Stimulated activated CD4-positive, alpha-beta T cell treated with anti-CD3 and anti-CD28 coated beads, Interleukin-15, amount 100 ng/mL, for 24 hours (primary cell): ENCODE measurements at regions not wholly inside any gene's neighbourhood (a gene's known extent, or its start where the extent isn't known, plus 50 kb on each side); places are given as distances from the start of the nearest gene placed in this dataset.
"Not testable (repeated sequence)": the region's sequence is repeated elsewhere in the genome, so short reads cannot be mapped to it uniquely, and the experiment has no call there.

Experiments used
- DNase-seq: peaks from one replicate; pipeline ENCODE4 v3.0.0-alpha.2; 2020

DNA sequence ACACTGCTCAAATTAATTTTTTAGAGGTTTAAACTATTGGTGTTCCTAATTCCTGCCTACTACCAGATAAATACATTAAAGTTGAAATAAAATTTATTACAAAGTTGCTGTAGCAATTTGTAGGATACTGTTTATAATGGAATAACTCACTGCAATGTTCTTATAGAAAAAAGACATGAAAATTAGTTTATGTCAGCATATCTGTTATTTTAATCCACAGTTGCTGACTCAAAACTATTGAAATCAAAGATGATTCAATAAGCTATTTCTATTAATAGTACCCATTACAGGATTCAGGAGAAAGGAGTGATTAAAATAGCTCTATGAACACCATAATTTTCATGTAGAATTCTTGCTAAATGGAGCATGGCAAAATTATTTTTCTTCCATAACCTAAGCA, 764.4 kb upstream of the NUDT12 start:
- DNase-seq: no peak

DNA sequence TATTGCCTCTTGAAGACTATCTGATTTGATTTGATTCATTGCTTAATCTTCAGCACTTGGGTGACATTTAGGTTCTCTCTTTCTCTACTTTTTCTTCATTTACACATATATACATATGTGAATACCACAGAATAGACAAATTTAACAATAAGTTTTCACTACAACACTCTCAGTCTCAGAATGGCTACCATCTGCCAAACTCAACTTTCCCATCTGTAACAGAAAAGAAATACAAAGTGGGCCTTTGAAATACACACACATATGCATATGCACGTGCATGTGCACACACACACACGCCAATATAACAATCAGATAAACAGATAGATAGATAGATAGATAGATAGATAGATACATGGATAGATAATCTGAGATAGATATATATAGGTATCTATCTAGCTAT, 762.8 kb upstream of the NUDT12 start:
- no peak for DNase-seq

DNA sequence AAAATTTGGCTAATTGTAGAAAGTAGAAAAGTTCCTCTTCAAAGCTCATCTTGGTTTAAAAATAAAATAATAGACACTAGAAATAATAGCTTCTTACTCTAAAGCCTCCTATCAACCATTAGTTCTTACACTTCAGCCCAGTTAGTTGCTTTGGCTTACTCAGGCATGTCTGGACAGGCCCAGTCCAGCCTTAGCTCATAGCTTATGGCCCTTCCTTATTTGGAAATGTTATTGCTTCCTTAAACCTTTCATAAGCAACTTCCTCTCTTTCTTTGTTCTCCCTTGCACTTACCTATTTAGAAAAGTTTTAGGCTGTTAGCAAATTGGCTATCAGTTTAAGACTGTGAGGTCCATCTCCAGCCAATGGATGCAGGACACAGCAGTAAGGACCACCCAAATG, 754.1 kb upstream of the NUDT12 start:
- not testable (repeated sequence) for DNase-seq

DNA sequence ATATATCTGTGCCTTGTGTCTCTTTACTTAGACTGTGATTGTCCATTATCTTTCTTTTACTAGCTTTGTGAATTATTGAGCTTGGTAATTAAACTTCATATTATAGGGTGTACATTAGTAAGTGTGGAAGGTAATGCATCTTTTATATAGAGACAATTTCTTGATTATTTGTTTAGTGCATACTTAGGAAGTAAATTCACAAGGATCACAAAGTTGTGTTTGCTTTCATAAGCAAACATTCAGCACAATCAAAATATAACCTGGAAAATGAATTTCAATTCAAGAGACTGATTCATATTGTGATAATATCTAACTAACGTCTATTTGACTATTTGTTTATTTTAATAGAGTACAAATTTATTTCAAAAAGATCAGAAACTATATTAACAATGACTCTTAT, 749.9 kb upstream of the NUDT12 start:
- no peak for DNase-seq

DNA sequence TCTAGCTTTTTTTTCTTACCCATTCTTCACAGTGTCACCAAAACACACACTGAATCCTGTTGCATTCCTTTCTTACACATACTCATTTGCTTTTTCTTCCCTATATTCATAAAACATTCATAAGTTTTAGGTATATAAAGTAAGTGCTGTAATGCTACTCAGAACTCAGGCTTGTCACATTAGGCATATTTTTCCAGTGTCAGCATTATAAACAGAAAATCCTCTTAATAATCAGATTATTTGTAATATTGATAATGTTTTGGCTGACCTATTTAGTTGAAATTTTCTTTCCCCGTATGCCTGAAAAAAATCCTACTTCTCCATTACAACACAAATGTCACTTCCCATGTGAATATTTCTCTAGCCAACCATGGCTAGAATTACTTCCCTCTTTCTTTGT, 743.0 kb upstream of the NUDT12 start:
- DNase-seq: no peak

DNA sequence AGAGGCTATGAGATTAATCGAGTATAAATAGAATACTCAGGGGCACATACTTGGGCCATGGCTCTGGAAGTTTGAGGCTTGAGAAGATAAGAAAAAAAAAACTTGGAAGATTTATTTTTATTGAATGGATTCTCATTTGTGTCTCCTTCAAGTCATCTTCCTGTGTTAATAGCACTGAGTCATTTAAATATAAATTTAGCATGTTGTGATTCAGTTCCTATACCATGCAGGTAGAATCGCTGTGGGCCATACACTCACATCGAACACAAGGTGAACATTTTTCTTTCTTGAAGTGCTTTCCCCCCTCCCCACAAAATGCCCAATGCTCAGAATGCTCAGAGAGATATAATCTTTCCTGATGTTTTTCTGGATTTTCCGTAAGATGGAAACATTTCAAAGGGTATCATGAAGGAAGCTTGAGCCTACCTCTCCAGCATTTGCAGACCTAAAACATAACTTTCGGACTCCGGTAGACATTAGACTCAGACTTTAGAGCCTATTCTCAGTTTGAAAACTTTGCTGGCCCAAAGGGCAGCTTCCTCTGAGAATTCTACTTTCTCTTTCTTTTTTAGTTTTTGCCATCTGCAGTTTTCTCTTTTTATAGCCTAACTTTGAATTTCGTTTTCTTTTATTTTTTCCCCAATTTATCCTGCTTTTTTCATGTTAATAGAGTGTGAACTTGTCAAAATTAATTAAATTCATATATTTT, 737.6 kb upstream of the NUDT12 start:
- DNase-seq: no peak

DNA sequence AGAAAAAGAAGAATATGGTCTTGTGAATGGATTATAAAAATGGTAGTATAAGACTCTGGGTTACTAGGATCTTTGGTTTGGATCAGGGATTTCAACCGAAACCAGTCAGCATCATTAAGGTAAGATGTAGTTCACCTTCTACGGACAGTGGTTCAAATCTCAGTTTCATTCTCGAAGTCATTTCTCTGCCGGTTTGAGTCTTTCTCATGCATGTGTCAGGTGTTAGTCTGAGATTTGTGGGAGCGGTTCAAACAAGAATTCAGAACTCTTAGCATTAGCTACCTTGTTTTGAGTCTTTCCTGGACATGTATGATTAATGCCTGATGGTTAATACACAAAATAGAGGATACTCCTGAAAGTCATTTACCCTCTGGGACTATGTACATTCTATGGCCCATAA, 735.9 kb upstream of the NUDT12 start:
- no peak for DNase-seq

DNA sequence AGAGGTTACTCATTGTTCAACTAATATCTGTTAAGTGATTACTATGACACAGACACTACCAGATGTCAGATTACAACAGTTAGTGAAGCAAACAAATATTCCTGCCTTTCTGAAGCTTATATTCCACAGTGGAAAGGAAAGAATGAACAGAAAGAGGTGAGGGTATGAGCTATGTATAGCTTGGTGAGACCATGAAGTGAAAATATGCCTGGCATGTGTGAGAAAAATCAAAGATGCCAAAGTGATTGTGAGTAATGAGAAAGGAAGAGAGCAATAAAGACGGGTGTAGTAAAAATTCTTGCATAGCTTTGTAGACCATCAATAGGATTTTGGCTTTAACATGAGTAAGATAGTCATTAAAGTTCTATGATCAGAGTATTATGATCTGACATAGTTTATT, 734.5 kb upstream of the NUDT12 start:
- no peak for DNase-seq

DNA sequence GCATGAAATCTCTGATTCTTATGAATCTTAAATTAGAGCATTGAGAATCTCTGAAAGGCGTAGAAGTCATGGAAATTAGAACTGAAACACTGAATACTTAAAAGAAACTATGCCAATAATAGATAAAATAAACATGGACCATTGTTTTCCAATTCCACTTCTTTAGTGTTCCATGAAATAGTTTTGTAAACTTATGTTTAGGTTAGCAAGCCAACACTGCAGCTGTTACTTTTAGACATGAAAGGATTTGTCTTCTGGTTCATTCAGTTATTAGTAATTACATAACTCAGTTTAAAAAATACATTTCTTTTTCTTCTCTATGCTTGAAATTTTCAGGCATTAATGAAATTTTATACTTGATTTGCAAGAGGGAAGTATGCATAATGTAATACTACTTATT, 733.4 kb upstream of the NUDT12 start:
- no peak for DNase-seq

DNA sequence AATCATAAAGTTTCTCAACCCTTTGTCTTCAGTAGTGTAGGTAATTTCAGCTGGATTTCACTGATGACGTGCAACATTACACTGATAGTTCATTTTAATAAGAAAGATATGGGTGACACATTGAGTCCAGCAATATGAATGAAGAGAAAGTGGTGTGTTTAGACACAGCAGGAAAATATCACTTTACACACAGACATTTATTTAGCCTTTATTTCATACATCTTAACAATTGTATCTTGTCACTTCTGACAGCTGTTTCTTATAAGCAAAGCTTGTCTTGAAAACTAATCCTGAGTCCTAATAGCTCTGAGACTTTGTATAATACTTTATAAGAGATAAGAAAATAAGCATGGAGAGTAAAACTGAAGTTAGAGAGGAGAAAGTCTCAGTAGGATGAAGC, 720.5 kb upstream of the NUDT12 start:
- DNase-seq: no peak

DNA sequence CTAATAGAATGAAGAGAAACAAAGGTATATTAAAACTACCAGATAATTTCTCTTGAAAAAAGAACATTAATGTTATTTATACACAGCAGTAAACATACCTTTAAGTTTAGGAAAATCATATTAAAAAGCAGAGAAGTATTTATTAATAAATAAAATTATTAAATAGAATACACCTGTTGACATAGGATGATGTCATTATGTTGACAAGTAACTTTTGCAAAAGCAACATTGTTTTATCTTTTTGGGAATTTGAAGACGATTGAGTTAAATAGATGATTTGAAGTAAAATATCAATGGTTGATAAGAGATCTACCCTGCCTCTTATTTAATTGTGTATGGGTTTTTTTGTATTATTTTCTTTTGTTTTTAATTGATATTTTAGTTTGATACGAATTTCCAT, 711.1 kb upstream of the NUDT12 start:
- no peak for DNase-seq

DNA sequence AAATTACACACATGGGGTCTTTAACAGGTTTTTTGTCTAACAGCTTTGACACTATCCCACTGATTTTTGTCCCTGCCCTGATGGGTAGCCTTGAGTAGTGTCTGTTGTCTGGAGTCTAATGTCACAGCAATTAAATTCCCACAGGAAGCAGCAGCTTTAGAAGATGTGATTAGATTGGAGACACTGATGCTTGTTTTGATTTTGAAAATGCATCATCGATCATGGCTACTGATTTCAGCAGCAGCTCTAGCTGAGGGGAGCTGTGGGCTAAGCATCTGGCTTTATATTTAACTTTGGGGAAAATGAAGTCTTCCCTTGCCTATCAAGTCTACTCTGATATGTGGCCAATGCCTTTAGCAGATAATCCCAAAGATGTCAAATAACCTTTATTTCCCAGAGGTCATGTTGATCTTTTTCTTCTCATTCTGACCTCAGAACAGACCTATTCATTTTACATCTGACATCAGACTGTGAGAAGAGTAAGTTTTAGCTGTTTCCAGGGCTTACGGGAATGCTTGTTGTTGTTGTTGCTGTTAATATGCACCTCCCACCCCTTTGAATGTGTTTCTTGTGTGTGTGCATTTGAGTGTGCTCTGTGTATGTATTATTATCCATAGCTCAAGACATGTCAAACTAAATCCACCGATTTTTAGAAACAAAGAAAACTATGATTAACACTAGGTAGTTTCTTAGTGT, 704.9 kb upstream of the NUDT12 start:
- no peak for DNase-seq

DNA sequence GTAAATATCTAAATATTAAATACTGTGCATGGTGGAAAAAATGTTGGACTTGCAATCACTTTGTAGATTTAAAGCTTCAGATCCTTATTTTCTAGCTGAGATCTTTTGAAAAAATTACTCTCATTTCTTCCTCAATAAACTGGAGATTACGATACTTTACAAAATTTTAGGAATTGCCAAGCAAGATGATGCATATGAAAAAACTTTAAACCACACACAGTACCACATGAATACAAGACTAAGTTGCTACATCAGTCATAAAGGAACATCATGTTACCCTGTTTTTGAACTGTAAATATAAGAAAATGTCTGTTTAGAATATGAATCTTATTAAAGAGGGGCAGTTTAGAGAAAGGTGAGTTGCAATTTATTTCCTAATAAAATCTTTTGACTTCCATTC, 703.6 kb upstream of the NUDT12 start:
- DNase-seq: no peak

DNA sequence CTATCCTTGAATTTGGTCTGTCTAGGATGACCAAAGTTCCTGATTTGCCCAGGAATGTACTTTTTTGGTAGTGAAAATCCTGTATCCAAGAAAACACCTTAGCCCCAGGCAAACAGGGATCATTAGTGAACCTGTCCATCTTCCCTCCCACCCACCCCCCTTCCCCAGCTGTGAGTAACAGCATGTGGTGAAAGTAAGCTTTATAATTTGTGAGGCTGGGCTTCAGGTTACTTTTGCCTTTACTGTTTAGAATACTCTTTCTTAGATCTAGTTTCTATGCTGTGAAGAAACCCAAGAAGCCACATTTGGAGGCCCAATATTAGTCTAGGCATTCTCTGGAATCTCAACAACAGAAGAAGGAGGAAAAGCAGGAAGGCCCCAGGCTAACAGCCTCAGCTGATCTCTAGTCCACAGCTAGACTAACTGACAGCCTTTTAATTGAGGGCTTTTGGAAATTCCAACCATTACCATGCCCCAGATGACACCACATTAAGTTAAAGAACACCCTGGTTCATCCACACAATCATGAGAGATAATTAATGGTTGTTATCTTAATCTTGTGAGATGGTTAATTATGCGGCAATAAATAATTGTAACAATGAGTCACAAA, 703.0 kb upstream of the NUDT12 start:
- DNase-seq: no peak

DNA sequence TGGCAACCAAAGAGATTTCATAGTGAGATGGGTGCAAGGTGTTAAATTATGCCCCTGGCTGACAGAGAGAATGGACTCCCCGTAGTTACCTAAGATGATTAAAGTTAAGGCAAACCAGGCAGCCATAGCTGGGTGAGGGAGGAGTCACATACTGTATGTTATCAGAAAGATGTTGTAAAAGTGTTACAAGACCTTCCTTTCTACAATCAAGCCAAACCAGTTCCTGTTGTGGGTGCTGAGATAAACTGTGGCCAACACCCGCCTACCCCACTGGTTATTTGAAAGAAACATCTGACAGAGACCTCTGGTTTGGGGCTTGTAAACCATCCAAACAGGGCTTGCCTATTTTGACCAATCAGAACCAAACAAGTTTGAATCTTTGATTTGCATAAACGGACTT, 684.7 kb upstream of the NUDT12 start:
- DNase-seq: no peak

DNA sequence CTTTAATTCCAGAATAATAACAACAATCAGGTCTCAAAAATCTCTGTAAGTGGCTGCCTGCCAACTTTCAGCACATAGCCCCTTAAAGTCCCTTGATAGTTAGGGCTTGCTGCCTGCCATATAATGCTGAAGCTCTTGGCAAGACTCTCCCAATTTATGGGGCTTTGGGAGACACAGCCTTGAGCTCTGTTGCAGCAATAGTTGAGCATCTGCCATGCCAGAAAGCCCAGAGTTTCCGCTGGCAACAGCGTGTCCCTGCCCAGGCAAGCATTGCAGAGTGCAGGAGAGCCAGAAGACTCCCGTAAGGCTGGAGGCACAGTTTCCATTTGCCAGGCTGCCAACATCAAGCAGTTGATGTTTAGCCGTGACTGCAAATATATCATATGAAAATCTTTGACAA, 678.5 kb upstream of the NUDT12 start:
- no peak for DNase-seq

DNA sequence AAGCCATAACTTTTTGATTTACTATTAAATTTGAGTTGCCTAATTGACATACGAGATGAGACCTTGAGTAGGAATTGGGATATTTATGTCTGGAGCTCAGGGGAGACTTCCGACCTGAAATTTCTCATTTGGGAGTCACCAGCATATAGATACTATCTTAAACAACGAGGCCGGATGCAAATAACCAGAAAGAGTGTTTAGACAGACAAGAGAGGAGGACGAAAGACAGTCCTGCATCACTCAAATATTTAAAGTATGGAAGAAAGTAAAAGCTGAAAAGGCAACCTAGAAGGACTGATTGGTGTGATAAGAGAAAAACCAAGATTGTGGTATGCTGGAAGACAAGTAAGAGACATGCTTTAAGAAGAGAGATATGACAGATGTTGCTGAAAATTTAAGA, 675.0 kb upstream of the NUDT12 start:
- no peak for DNase-seq

DNA sequence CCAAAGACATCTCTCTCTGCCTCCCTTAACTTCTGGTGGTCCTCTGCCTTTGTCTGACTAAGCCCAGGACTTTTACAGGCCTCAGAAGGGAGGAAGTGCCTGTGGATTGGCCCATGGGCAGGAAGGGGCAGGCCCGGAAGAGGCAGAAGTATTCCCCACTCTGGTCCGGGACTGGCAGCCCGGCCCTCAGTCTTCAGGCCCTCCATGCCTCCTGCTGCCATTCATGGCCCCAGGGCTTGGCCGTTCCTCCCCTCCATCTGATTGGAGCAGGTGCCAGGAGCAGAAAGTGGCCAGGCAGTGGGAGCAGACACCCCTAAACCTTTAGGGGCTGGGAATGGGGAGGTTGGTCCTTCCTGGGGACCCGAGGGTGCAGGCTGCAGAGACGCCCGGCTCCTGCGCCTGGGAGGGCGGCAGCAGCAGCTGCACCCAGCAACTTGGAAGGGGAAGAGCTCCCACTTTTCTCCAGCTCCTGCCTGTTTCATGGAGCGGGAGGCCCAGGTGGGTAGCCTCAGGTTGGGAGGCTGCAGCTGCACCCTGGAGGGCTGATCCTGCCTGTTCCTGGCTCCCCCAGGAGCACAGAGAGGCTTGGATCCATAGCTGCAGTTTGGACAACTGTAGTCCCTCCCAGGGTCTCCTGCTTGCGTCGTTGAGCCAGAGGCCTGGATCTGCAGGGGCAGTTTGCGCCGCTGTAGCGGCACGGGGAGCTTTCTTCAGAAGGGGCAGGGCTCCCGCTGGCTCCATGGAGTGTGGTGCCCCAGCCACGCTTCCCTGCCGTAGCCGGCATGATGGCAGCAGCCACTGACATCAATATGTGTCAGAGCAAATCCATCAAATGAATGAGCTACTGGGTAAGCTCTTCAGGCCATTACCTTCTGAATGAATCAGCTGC, 661.5 kb upstream of the NUDT12 start:
- no peak for DNase-seq

DNA sequence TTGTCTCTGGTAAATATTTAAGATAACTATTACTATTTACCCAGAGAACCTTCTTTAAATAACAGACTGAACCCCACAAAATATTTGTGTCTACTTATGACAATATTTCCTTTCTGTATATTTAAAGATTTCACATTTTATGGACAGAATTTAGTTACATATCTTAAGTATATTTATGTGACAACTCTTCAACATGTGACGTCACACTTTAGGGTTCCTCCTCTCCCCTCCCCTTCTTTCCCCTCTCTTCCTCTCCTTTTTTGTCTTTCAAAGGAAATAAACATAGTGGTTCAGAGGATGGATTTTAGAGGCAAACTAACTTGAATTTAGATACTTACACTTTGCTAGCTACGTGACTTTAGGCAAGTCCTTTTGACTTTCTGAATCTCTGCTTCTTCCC, 655.6 kb upstream of the NUDT12 start:
- DNase-seq: no peak

DNA sequence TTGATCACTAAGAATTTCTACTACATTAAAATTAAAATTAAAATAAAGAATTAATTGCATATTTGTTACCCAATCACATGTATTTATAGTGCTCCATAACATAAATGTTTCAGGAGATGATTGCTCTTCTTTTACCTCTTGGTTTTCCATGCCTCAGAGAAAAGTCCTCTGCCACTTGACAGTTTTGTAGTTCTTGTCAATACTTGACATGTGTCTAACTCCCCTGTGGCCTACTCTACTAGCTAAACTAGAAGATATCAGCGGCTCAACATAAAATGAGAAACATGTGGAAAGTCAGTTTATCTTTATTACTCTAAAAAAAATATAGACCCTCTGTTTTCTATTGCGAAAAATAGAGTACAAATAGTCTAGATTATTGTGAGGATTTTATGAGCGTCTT, 650.6 kb upstream of the NUDT12 start:
- DNase-seq: no peak

DNA sequence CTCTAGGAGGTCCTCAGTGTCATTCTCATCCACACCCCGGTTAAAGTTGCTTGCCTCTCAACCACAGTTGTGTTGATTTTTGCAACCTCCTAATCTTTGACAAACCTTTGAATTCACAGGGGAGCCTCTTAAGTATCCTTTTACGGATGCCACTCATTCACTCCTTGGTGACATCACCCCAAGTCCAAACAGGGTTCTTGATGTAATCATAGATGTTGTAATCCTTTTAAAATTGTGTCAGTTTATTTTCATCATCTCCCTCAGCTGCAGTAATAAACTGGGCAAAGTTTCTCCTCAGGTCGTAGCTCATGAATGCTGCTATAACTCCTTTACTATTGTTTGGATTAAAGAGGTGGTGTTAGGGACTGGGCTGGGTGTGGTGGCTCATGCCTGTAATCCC, 637.2 kb upstream of the NUDT12 start:
- no peak for DNase-seq

DNA sequence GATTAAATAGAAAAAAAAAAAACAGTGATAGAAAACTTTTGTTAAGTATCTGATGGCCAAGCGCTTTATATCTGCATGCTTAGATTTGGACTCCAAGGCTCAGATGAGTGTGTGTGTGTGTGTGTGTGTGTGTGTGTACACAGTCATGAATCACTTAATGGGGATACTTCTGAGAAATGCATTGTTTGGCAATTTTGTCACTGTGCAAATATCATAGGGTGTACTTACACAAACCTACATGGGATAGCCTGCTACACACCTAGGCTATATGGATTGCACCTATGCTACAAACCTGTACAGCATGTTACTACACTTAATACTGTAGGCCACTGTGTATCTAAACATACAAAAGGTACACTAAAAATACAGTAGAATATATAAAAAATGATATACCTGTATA, 635.6 kb upstream of the NUDT12 start:
- DNase-seq: no peak

DNA sequence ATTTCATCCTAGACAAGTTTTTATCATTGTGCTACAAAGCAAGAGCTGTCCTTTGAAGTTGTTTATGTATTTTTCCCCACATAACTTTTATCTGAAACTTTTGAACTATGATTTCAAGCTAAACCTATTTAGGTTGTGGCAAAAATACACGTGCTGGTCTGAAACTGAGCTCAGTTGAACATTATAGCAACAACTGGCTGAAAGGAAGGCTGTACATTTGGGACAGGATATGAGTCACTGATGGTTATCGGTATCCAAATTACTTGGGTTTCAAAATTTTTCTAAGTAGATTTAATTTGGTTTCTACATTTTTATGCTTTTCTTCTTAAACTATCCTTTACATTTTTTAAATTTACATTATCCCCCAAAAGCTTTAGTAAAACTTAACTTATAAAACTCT, 627.3 kb upstream of the NUDT12 start:
- DNase-seq: no peak

DNA sequence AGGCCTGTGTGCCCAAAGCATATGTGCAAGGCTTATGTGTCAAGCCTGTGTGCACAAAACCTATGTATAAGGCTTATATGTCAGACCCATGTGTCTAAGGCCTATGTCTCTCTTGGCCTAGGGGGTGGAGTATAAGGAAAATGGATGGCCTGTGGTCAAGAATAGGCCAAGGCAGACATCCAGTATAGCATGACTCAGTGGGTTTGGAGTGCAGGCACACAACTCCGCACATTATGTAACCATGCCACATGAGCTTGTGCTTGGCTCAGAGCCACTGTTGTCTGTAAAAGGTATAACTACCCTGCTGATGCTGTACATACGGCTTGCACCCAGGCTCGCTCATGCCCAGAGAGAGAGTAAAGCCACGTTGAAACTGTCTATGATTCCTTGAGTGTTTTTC, 626.4 kb upstream of the NUDT12 start:
- DNase-seq: no peak
